Nephron (organoid): ENCODE measurements at regions not wholly inside any gene's neighbourhood (a gene's known extent, or its start where the extent isn't known, plus 50 kb on each side); places are given as distances from the start of the nearest gene placed in this dataset.

ENCODE experiments used
- H3K27ac Mint-ChIP-seq, 3 experiments: 2 replicates each; pipeline ENCODE4 v1.8.0; 2020; ENCODE audit warnings: mixed read lengths in 3 of 3, mild to moderate bottlenecking in 2 of 3, moderate library complexity in 1 of 3
- H3K27me3 Mint-ChIP-seq: 2 replicates; pipeline ENCODE4 v1.8.0; 2021; ENCODE audit warnings: low read depth, mild to moderate bottlenecking, moderate library complexity, mixed read lengths
- H3K36me3 Mint-ChIP-seq: 2 replicates; pipeline ENCODE4 v1.8.0; 2020; ENCODE audit warnings: low read depth, mixed read lengths
- H3K4me1 Mint-ChIP-seq: 2 replicates; pipeline ENCODE4 v1.8.0; 2020; ENCODE audit warnings: mixed read lengths
- H3K4me3 Mint-ChIP-seq, 3 experiments: 2 replicates each; pipeline ENCODE4 v1.8.0; 2020; ENCODE audit warnings: mild to moderate bottlenecking in 3 of 3, mixed read lengths in 3 of 3, moderate library complexity in 2 of 3
- H3K9me3 Mint-ChIP-seq: 2 replicates; pipeline ENCODE4 v1.8.0; 2020; ENCODE audit warnings: mixed read lengths
- CTCF ChIP-seq, 3 experiments: fragments of 200-600 bp; sonication (generic); IDR thresholded peaks; one replicate each; pipeline ENCODE4 v1.5.0; 2021; ENCODE audit warnings: antibody characterized with exemption in 3 of 3; ENCODE audit not compliant: unreplicated experiment in 3 of 3

GRCh38 chr7:123279949-123280348 is 80.2 kb upstream of the SLC13A1 start:
- no peak overlapping the region for H3K4me3 Mint-ChIP-seq
- H3K27me3 Mint-ChIP-seq, result no peaks in the 10 kb centered on the region
- no peaks in the 10 kb centered on the region for H3K9me3 Mint-ChIP-seq
- no peaks in the 10 kb centered on the region for H3K36me3 Mint-ChIP-seq
- H3K27ac Mint-ChIP-seq, result no peak overlapping the region
- H3K4me1 Mint-ChIP-seq, result no peaks in the 10 kb centered on the region
- TF ChIP-seq CTCF (IDR thresholded peaks at IDR 0.05; ENCODE audit: unreplicated experiment in 3 of 3), result no peak

DNA sequence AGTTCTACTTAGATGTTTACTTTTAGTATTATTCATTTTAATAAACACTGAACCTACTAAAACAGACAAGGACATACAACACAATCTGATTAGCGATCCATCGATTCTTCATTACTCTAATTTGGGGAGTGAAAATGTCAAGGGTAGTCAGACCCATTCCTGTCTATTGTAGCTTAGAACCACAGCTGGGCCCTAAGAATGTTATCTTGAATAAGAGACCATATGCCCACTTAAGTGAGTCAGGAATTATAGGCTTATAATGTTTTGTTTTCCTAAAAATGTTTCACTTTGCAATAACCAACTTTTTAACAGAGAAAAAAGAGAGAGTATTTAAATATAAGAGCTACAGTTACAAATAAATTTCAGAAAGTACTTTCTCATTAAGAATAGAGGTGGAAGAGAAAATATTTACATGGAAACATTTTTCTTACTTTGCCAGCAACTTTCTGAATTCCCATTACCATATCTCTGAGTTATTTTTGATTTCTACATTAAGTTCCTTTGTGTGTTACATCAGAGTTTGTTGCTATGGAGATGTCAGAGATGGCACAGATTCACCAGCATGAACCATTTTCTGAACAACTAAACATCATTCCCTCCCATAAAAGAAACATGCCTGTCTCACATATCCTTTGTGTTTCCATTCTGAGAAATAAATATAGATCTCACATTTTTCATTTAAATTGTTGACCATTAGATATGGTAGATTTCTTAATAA is 75.4 kb upstream of the SLC13A1 start:
- Mint-ChIP-seq H3K4me3 (no peak overlapping the region), H3K9me3 (no peaks in the 10 kb centered on the region), H3K4me1 (no peaks in the 10 kb centered on the region), H3K27ac (no peak overlapping the region), H3K27me3 (no peaks in the 10 kb centered on the region), H3K36me3 (no peaks in the 10 kb centered on the region)
- TF ChIP-seq CTCF (IDR thresholded peaks at IDR 0.05; ENCODE audit: unreplicated experiment in 3 of 3), result no peak

GRCh38 chr7:123273185-123273584 is 73.4 kb upstream of the SLC13A1 start:
- Mint-ChIP-seq H3K27me3 (no peaks in the 10 kb centered on the region), H3K27ac (no peak overlapping the region), H3K4me3 (no peak overlapping the region), H3K4me1 (no peaks in the 10 kb centered on the region), H3K36me3 (no peaks in the 10 kb centered on the region), H3K9me3 (no peaks in the 10 kb centered on the region)
- no peak for TF ChIP-seq CTCF (IDR thresholded peaks at IDR 0.05; ENCODE audit: unreplicated experiment in 3 of 3)

- H3K4me1 Mint-ChIP-seq, result no peaks in the 10 kb centered on the region
- H3K9me3 Mint-ChIP-seq, result no peaks in the 10 kb centered on the region
- H3K27me3 Mint-ChIP-seq, result no peaks in the 10 kb centered on the region
- no peak overlapping the region for H3K4me3 Mint-ChIP-seq
- H3K27ac Mint-ChIP-seq, result no peak overlapping the region
- H3K36me3 Mint-ChIP-seq, result no peaks in the 10 kb centered on the region
- TF ChIP-seq CTCF (IDR thresholded peaks at IDR 0.05; ENCODE audit: unreplicated experiment in 3 of 3), result no peak
Observed at GRCh38 chr7:123271856-123272255, 72.1 kb upstream of the SLC13A1 start.

DNA sequence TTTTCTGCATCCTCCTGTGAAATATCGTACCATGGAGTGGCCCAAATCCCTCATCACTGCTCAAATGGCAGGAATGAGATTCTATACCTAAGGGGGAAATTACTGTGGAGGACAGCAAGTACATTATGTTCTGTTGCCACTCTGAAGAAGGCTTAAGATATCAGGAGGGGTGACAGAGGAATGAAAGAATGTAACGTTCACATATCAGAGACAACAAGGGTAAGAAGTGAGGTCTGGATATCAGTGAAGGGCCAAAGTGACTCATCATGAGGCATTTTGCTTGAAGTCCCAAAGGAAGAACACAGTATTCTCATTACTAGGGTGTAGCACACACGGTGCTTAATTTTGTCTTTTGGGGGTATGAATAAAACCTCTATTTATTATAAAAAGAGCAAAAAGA is 71.5 kb upstream of the SLC13A1 start:
- no peaks in the 10 kb centered on the region for H3K4me1 Mint-ChIP-seq
- no peak overlapping the region for H3K27ac Mint-ChIP-seq
- H3K9me3 Mint-ChIP-seq, result no peaks in the 10 kb centered on the region
- TF ChIP-seq CTCF (IDR thresholded peaks at IDR 0.05; ENCODE audit: unreplicated experiment in 3 of 3), result no peak
- H3K27me3 Mint-ChIP-seq, result no peaks in the 10 kb centered on the region
- H3K4me3 Mint-ChIP-seq, result no peak overlapping the region
- H3K36me3 Mint-ChIP-seq, result no peaks in the 10 kb centered on the region

DNA sequence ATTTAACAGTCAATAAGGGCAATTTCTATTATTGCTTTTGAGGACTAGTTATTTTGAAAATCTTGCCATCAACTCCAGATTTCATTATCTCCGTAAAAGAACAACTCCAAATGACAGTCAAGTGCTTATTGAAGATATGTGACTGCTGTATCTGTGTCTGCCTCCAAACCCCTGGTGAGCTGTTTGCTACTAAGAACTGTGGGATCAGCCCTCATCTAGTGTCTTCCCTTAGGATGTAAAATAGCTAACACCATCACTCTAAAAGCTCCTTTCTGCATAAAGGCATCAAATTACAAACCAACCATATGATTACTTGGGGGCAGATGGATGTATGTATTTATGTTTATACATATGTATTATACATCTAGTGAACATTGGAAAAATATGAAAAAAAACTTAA is 70.8 kb upstream of the SLC13A1 start:
- H3K4me3 Mint-ChIP-seq, result no peak overlapping the region
- H3K36me3 Mint-ChIP-seq, result no peaks in the 10 kb centered on the region
- no peaks in the 10 kb centered on the region for H3K27me3 Mint-ChIP-seq
- H3K9me3 Mint-ChIP-seq, result no peaks in the 10 kb centered on the region
- H3K4me1 Mint-ChIP-seq, result no peaks in the 10 kb centered on the region
- no peak for TF ChIP-seq CTCF (IDR thresholded peaks at IDR 0.05; ENCODE audit: unreplicated experiment in 3 of 3)
- H3K27ac Mint-ChIP-seq, result no peak overlapping the region
